Activated T-cell treated with anti-CD3 and anti-CD28 coated beads for 48 hours (primary cell): ENCODE measurements at regions not wholly inside any gene's neighbourhood (a gene's known extent, or its start where the extent isn't known, plus 50 kb on each side); places are given as distances from the start of the nearest gene placed in this dataset.

ENCODE experiments used
- DNase-seq: peaks from one replicate; pipeline ENCODE4 v3.0.0-alpha.2; 2020; ENCODE audit warnings: low read depth

- no peak for DNase-seq
These were observed 81.9 kb downstream of the PJA1 start for GRCh38 chrX:69083361-69083760.

- no peak for DNase-seq
These were observed 82.5 kb downstream of the PJA1 start for GRCh38 chrX:69082753-69083150.

GRCh38 chrX:69082055-69082752, 83.0 kb downstream of the PJA1 start:
- no peak for DNase-seq

GRCh38 chrX:69080855-69081465, 84.3 kb downstream of the PJA1 start:
- DNase-seq, result no peak

- no peak for DNase-seq
These were observed 86.0 kb downstream of the PJA1 start for GRCh38 chrX:69079268-69079667.

GRCh38 chrX:69077895-69078455, 87.3 kb downstream of the PJA1 start:
- DNase-seq, result no peak

GRCh38 chrX:69076088-69076487, 89.2 kb downstream of the PJA1 start:
- no peak for DNase-seq

GRCh38 chrX:69074726-69075125, 90.5 kb downstream of the PJA1 start:
- no peak for DNase-seq

- no peak for DNase-seq
These were observed 91.5 kb downstream of the PJA1 start for GRCh38 chrX:69073721-69074120.

- no peak for DNase-seq
These were observed 92.0 kb downstream of the PJA1 start for GRCh38 chrX:69073241-69073640.

GRCh38 chrX:69072486-69073006, 92.7 kb downstream of the PJA1 start:
- DNase-seq, result no peak

- no peak for DNase-seq
These were observed 94.2 kb downstream of the PJA1 start for GRCh38 chrX:69070949-69071650.

- no peak for DNase-seq
These were observed 95.4 kb downstream of the PJA1 start for GRCh38 chrX:69069876-69070275.

GRCh38 chrX:69069086-69069445, 96.2 kb downstream of the PJA1 start:
- DNase-seq, result no peak

GRCh38 chrX:69068301-69069085, 96.8 kb downstream of the PJA1 start:
- DNase-seq, result no peak

- DNase-seq, result no peak
These were observed 97.4 kb downstream of the PJA1 start for GRCh38 chrX:69067841-69068240.

- no peak for DNase-seq
These were observed 98.2 kb downstream of the PJA1 start for GRCh38 chrX:69066966-69067525.

- no peak for DNase-seq
These were observed 99.1 kb downstream of the PJA1 start for GRCh38 chrX:69066021-69066757.

- no peak for DNase-seq
These were observed 99.8 kb downstream of the PJA1 start for GRCh38 chrX:69065451-69065850.

GRCh38 chrX:69063486-69063885, 101.8 kb downstream of the PJA1 start:
- no peak for DNase-seq

GRCh38 chrX:69062493-69062892, 102.8 kb downstream of the PJA1 start:
- DNase-seq, result no peak
